ENCODE measurements at regions not wholly inside any gene's neighbourhood (a gene's known extent, or its start where the extent isn't known, plus 50 kb on each side); places are given as distances from the start of the nearest gene placed in this dataset.

- CTCF ChIA-PET, result interaction anchor here (0.8 to 3.4 kb wide), 25 partner anchors 10 to 312 kb away, joined by 3 to 60 read pairs (median 13); no protein-coding TSS in a partner anchor
- no peak for ATAC-seq
Measured at GRCh38 chr1:19581381-19581780, 62.7 kb upstream of the NBL1 start.

GRCh38 chr1:19577561-19577960 lies 66.5 kb upstream of the NBL1 start:
- Mint-ChIP-seq H3K36me3 (no peaks in the 10 kb centered on the region), H3K9me3 (no peaks in the 10 kb centered on the region), H3K27ac (no peak overlapping the region), H3K4me3 (no peak overlapping the region), H3K4me1 (no peaks in the 10 kb centered on the region), H3K27me3 (ENCODE audit: low read depth) (peaks cover 2% of the 10 kb centered on the region; the same call in 1 of the 2 replicates)
- ChIA-PET CTCF (no interaction called here), POLR2A (no interaction called here)
- ATAC-seq (no peak), DNase-seq (ENCODE audit: low spot score) (no peak)
- TF ChIP-seq CBFB (CRISPR knock-in tag; IDR thresholded peaks at IDR 0.05; ENCODE audit: low read depth) (no peak), ZNF138 (CRISPR knock-in tag; conservative IDR thresholded peaks at IDR 0.05) (no peak), ERG (CRISPR knock-in tag; IDR thresholded peaks at IDR 0.05) (no peak), AR (CRISPR knock-in tag; IDR thresholded peaks at IDR 0.05) (no peak), NR1H2 (CRISPR knock-in tag; IDR thresholded peaks at IDR 0.05) (no peak), ATF2 (CRISPR knock-in tag; IDR thresholded peaks at IDR 0.05; ENCODE audit: borderline replicate concordance, low read depth) (no peak), STAT6 (CRISPR knock-in tag; conservative IDR thresholded peaks at IDR 0.05; ENCODE audit: low read depth) (no peak), MXD4 (CRISPR knock-in tag; IDR thresholded peaks at IDR 0.05; ENCODE audit: borderline replicate concordance) (no peak), ELF4 (CRISPR knock-in tag; IDR thresholded peaks at IDR 0.05; ENCODE audit: low read depth) (no peak), USF1 (CRISPR knock-in tag; IDR thresholded peaks at IDR 0.05) (no peak), FOXP4 (CRISPR knock-in tag; IDR thresholded peaks at IDR 0.05) (no peak)

More at GRCh38 chr1:19581381-19581780, 62.7 kb upstream of the NBL1 start:
- DNase-seq (ENCODE audit: low spot score), result no peak
- Mint-ChIP-seq H3K27ac (no peak overlapping the region), H3K4me3 (no peak overlapping the region), H3K36me3 (no peaks in the 10 kb centered on the region), H3K9me3 (peaks cover 3% of the 10 kb centered on the region; the same call in 1 of the 2 replicates), H3K4me1 (no peaks in the 10 kb centered on the region), H3K27me3 (ENCODE audit: low read depth) (peaks cover 2% of the 10 kb centered on the region; the same call in 1 of the 2 replicates)
- POLR2A ChIA-PET, result interaction anchor here (1.4 kb wide), 1 partner anchor 15 kb away, joined by 4 read pairs; a partner anchor contains a TSS
- TF ChIP-seq STAT6 (CRISPR knock-in tag; conservative IDR thresholded peaks at IDR 0.05; ENCODE audit: low read depth) (no peak), TP53 (CRISPR knock-in tag; IDR thresholded peaks at IDR 0.05) (no peak), ZNF423 (CRISPR knock-in tag; IDR thresholded peaks at IDR 0.05) (no peak), CDX4 (CRISPR knock-in tag; IDR thresholded peaks at IDR 0.05; ENCODE audit: borderline replicate concordance) (no peak), GABPB1 (CRISPR knock-in tag; IDR thresholded peaks at IDR 0.05) (no peak), KAT7 (CRISPR knock-in tag; IDR thresholded peaks at IDR 0.05; ENCODE audit: borderline replicate concordance) (no peak), RORB (CRISPR knock-in tag; IDR thresholded peaks at IDR 0.05) (no peak)
